Pancreas (tissue), 10 donors: ENCODE measurements at regions not wholly inside any gene's neighbourhood (a gene's known extent, or its start where the extent isn't known, plus 50 kb on each side); places are given as distances from the start of the nearest gene placed in this dataset.
A peak's percentile ranks its signal among the peaks of the same experiment; 100 is the strongest.

Source experiments
- ATAC-seq, 4 donors: fragments of 200-7000 bp; cut with Tn5 transposase; one replicate each; pipeline versions ENCODE4 v1.8.0 to v1.9.1; 2020; ENCODE audit warnings: mild to moderate bottlenecking in 4 of 4, moderate library complexity in 4 of 4
- DNase-seq, 6 donors: peaks; one replicate each; pipeline ENCODE4 v3.0.0-alpha.2; 2020
- FAIRE-seq: peaks from 2 replicates; lab custom pipeline; 2012; peaks lifted over from hg19 to GRCh38; lab: Jason Lieb, UNC
- H3K27ac ChIP-seq, 4 donors: fragments of 200-600 bp; sonication (generic); 1 replicate in 3 of 4; 2 replicates in 1 of 4; pipeline versions ENCODE4 v1.5.0 to v1.8.0; 2020
- H3K27me3 ChIP-seq, 4 donors: fragments of 200-600 bp; one replicate each; pipeline ENCODE4 v1.8.0; 2021
- H3K36me3 ChIP-seq, 3 donors: fragments of 200-600 bp; sonication (generic) in 1 of 3; one replicate each; pipeline versions ENCODE4 v1.5.0 to v1.8.0; 2020 to 2021
- H3K4me1 ChIP-seq, 3 donors: fragments of 200-600 bp; one replicate each; pipeline ENCODE4 v1.8.0; 2021
- H3K4me3 ChIP-seq, 4 donors: fragments of 200-600 bp; sonication (generic) in 2 of 4; one replicate each; pipeline versions ENCODE4 v1.5.0 to v1.8.0; 2020 to 2021
- H3K9me3 ChIP-seq, 4 donors: fragments of 200-600 bp; one replicate each; pipeline ENCODE4 v1.8.0; 2021
- CTCF ChIP-seq, 4 donors: fragments of 200-600 bp; sonication (generic) in 3 of 4; IDR thresholded peaks; one replicate each; pipeline versions ENCODE4 v1.5.0 to v1.8.0; 2021; ENCODE audit warnings: antibody characterized with exemption in 4 of 4
- WGBS, 2 donors: extraction: QIAGEN DNeasy Blood & Tissue Kit; methylation state at CpG; one replicate each; pipeline ENCODE4 v1.1.7; 2013; 5-methylcytosine and 5-hydroxymethylcytosine counted together
- intact Hi-C, 3 donors: fragments of 100-400 bp; cut with DNase I; formaldehyde crosslinking; loops; one replicate each; pipeline versions ENCODE4 v1.11.1 to v1.14.2; 2022
- donor health status: healthy with polysubstance abuse.
- donor health status: DM: no; HTN: no; CAD: no; lungs with moderate emphysema.
- donor health status: DM: no; HTN: no; CAD: no.
- donor health status: control.
- donor health status: control.
- donor health status: Bipolar disorder and iron deficiency.
- donor health status: DM: yes; HTN: yes; CAD: no.
- donor health status: DM: no; HTN: no; CAD: no.
- donor health status: DM: no; HTN: no; CAD: no.
- donor health status: DM: yes; HTN: yes; CAD: no.

- intact Hi-C loops: no loop called here
- H3K36me3 ChIP-seq: no peaks in the 10 kb centered on the region
- no peaks in the 10 kb centered on the region for H3K4me1 ChIP-seq
- no peak overlapping the region for H3K27ac ChIP-seq
- H3K9me3 ChIP-seq: no peaks in the 10 kb centered on the region
- TF ChIP-seq CTCF (IDR thresholded peaks at IDR 0.05): no peak
- FAIRE-seq: no peak
- no peaks in the 10 kb centered on the region for H3K27me3 ChIP-seq
- no peak overlapping the region for H3K4me3 ChIP-seq
- no peak for DNase-seq
- no peak for ATAC-seq
These were observed 290.3 kb upstream of the SGCD start for GRCh38 chr5:156036640-156037039.

DNA sequence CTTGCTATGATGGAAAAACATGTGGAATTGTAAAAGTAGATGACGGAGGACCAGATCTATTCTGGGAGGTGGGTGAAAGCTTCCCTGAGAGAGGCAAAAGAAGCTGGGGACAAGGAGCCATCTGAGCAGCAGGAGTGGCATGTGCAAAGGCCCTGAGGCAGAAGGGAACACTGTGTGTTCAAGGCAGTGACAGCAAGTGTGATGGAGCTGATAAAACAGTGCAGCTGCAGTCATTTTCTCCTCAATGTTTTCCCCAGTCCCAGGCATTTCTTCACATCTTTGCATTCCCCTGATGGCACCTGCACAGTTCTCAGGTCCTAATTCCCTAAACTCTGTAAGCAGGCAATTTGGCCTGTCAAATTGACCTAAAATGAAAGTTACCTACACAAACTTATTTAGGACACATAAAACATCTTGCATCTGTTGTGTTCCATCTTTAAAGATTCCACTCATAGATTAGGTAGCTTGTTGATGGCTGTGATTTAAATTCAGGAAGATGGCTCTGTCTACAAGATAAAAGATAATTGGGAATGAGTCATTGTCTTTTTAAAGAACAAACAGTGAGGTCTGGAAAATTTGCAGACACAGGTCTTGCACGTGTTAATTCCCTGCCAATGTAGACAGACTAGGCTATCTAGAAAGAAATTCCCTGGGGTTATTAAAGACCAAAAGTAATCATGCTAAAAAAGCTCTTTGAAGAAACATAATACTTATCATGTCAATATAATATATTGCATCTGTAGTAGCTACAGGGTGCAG is 289.6 kb upstream of the SGCD start:
- Histone ChIP-seq H3K4me3 (no peak overlapping the region), H3K36me3 (no peaks in the 10 kb centered on the region), H3K27me3 (no peaks in the 10 kb centered on the region), H3K27ac (no peak overlapping the region), H3K4me1 (no peaks in the 10 kb centered on the region), H3K9me3 (no peaks in the 10 kb centered on the region)
- no peak for DNase-seq
- no peak for ATAC-seq
- intact Hi-C loops: no loop called here
- WGBS, 2 donors: 52 to 58% methylated on average over 2 of the region's 2 CpGs
- TF ChIP-seq CTCF (IDR thresholded peaks at IDR 0.05): no peak
- no peak for FAIRE-seq

GRCh38 chr5:156042726-156043125 is 284.2 kb upstream of the SGCD start:
- Histone ChIP-seq H3K36me3 (no peaks in the 10 kb centered on the region), H3K9me3 (no peaks in the 10 kb centered on the region), H3K4me1 (no peaks in the 10 kb centered on the region), H3K27ac (no peak overlapping the region), H3K4me3 (no peak overlapping the region), H3K27me3 (no peaks in the 10 kb centered on the region)
- DNase-seq (no peak), FAIRE-seq (no peak), ATAC-seq (no peak)
- WGBS, 2 donors: 80 to 82% methylated on average over 1 of the region's 1 CpG
- intact Hi-C loops: no loop called here
- TF ChIP-seq CTCF (IDR thresholded peaks at IDR 0.05): no peak

- Histone ChIP-seq H3K4me1 (no peaks in the 10 kb centered on the region), H3K27ac (no peak overlapping the region), H3K4me3 (no peak overlapping the region), H3K36me3 (no peaks in the 10 kb centered on the region), H3K9me3 (no peaks in the 10 kb centered on the region), H3K27me3 (no peaks in the 10 kb centered on the region)
- FAIRE-seq (no peak), ATAC-seq (no peak), DNase-seq (no peak)
- TF ChIP-seq CTCF (IDR thresholded peaks at IDR 0.05): no peak
- intact Hi-C loops: no loop called here
These were observed 283.6 kb upstream of the SGCD start for GRCh38 chr5:156043351-156043750.

DNA sequence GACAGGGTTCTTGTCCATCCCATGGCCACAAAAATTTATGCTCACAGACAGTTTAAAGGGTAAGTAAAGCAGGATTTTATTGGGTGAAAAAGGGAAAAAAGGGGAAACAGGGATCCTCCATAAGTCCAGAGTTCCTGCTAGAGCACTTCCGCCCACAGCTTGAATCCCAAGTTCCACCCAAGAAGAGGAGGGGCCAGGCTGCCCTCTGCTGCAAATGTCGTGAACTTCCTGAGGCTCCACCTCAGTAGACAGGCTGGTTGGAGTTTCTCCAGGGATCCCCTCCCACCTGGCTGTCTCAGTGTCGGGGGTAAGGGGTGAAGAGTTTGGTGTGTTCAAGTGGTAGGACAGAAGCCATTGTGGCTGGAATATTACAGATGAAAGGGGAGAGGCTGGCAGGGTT is 275.0 kb upstream of the SGCD start:
- H3K4me3 ChIP-seq: no peak overlapping the region
- no peaks in the 10 kb centered on the region for H3K4me1 ChIP-seq
- TF ChIP-seq CTCF (IDR thresholded peaks at IDR 0.05): no peak
- no peaks in the 10 kb centered on the region for H3K9me3 ChIP-seq
- H3K27me3 ChIP-seq: no peaks in the 10 kb centered on the region
- ATAC-seq (peak in 1 of 4 donors; percentile 16), FAIRE-seq (no peak), DNase-seq (no peak)
- intact Hi-C loops: no loop called here
- WGBS, 2 donors: 44% methylated on average over 3 of the region's 3 CpGs; no CpG with 5 or more reads in 1 of the 2 donors
- H3K27ac ChIP-seq: no peak overlapping the region
- no peaks in the 10 kb centered on the region for H3K36me3 ChIP-seq
